ENCODE measurements at regions not wholly inside any gene's neighbourhood (a gene's known extent, or its start where the extent isn't known, plus 50 kb on each side); places are given as distances from the start of the nearest gene placed in this dataset.

DNA sequence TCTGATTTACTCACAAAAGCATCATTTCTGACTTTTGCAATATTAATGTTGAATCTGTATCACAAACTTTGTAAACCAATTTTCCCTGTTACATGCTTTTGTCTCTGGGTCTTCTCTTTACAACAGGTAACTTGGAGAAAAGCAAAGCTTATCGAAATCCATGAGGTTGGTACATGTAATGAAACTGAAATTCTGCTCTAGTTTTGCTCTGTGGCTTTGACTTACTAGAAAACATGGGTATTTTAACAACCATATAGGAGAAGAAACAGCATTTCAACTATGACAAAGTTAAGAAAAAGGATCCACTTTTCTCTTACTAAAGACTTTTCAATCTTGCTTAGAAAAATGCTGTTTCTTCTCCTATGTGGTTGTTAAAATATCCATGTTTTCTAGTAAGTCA is 645.8 kb downstream of the STIM2 start:
- no peak overlapping the region for H3K4me3 ChIP-seq
- H3K27me3 ChIP-seq: no peaks in the 10 kb centered on the region
- no peak for DNase-seq
- no peaks in the 10 kb centered on the region for H3K4me1 ChIP-seq
- H3K9me3 ChIP-seq: no peaks in the 10 kb centered on the region
- no peak overlapping the region for H3K27ac ChIP-seq
- H3K36me3 ChIP-seq: no peaks in the 10 kb centered on the region
- TF ChIP-seq, protein P1, sequence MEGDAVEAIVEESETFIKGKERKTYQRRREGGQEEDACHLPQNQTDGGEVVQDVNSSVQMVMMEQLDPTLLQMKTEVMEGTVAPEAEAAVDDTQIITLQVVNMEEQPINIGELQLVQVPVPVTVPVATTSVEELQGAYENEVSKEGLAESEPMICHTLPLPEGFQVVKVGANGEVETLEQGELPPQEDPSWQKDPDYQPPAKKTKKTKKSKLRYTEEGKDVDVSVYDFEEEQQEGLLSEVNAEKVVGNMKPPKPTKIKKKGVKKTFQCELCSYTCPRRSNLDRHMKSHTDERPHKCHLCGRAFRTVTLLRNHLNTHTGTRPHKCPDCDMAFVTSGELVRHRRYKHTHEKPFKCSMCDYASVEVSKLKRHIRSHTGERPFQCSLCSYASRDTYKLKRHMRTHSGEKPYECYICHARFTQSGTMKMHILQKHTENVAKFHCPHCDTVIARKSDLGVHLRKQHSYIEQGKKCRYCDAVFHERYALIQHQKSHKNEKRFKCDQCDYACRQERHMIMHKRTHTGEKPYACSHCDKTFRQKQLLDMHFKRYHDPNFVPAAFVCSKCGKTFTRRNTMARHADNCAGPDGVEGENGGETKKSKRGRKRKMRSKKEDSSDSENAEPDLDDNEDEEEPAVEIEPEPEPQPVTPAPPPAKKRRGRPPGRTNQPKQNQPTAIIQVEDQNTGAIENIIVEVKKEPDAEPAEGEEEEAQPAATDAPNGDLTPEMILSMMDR (IDR thresholded peaks at IDR 0.05): no peak
- TF ChIP-seq POLR2A (IDR thresholded peaks at IDR 0.05): no peak

DNA sequence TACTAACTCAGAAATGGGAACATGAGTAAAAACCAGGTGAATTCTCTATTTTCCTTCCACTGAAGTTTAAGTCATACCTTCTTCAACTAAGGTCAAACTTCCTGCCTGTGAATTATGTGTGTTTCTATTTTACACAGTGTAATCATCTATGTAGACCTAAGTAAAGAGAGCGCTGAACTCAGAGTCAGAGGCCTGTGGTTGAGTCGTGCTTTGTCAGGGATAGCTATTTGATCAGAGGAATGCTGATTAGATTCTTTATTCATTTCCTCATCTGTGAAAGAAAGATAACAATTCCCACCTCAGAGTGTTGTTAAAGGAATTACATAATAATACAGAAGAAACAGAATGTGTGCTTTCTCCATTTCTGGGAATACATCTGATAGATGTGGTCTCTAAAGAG is 654.1 kb downstream of the STIM2 start:
- H3K36me3 ChIP-seq: no peaks in the 10 kb centered on the region
- no peaks in the 10 kb centered on the region for H3K4me1 ChIP-seq
- no peak overlapping the region for H3K27ac ChIP-seq
- H3K4me3 ChIP-seq: no peak overlapping the region
- DNase-seq: no peak
- H3K27me3 ChIP-seq: no peaks in the 10 kb centered on the region
- TF ChIP-seq, protein P1 (IDR thresholded peaks at IDR 0.05): no peak
- TF ChIP-seq POLR2A (IDR thresholded peaks at IDR 0.05): no peak
- H3K9me3 ChIP-seq: no peaks in the 10 kb centered on the region

DNA sequence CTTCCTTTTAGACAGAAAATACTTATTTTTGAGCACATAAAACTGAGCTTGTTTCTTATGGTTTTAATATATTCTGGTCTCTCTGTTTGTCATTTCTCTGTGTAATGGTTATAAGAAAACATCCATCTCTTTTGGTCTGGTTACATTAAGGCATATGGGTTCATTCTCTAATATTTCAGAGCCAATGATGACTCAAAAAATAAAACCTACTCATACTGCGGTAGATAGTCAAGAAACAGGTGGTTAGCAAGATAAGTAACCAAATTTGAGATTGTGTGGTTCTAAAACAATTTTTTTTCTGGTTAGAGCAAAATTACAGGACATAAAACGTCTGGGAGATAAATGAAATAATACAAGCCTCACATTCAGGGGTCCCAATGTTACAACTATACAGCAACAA is 654.5 kb downstream of the STIM2 start:
- no peaks in the 10 kb centered on the region for H3K27me3 ChIP-seq
- no peak overlapping the region for H3K4me3 ChIP-seq
- H3K4me1 ChIP-seq: no peaks in the 10 kb centered on the region
- no peak overlapping the region for H3K27ac ChIP-seq
- no peak for DNase-seq
- no peaks in the 10 kb centered on the region for H3K9me3 ChIP-seq
- TF ChIP-seq POLR2A (IDR thresholded peaks at IDR 0.05): no peak
- TF ChIP-seq, protein P1 (IDR thresholded peaks at IDR 0.05): no peak
- no peaks in the 10 kb centered on the region for H3K36me3 ChIP-seq

DNA sequence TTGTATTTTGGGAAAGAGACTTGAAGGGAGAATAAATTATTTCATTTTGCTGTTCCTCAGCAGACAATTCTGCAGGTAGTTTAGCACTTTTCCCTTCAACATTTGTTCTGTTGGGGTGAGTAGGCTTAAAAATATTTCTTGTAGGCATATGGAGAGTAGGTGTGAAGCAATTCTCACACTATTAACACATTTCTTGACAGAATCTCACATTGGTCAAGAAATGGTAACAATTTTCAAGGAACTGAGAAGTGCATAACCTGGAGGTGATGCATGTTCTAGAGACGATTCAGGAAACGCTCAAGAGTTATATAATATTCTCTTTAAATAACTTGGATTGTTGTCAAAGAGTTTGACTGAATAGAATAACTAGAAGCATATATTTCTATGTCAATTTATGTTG is 658.2 kb downstream of the STIM2 start:
- DNase-seq: no peak
- H3K27me3 ChIP-seq: no peaks in the 10 kb centered on the region
- no peak overlapping the region for H3K4me3 ChIP-seq
- H3K36me3 ChIP-seq: no peaks in the 10 kb centered on the region
- no peaks in the 10 kb centered on the region for H3K9me3 ChIP-seq
- TF ChIP-seq, protein P1 (IDR thresholded peaks at IDR 0.05): no peak
- no peak for TF ChIP-seq POLR2A (IDR thresholded peaks at IDR 0.05)
- H3K4me1 ChIP-seq: no peaks in the 10 kb centered on the region
- no peak overlapping the region for H3K27ac ChIP-seq

DNA sequence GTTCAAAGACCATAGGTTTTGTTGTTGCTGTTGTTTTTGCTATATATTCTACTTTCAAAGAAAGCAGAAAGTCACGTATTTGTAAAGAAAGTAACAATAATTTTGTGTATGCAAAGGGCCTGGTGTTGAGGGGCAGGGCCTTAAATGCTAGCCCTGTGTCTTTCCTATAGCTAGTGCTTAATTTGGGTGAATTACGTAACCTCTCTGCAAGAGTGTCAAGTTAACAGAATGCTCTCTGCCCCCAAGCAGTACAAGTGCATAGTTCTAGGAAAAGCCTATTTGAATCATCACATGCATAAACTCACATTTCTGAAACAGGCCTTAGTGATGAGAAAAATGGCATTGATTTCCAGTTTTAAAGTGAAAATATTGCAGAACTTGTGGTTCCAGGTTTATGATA is 663.6 kb downstream of the STIM2 start:
- Histone ChIP-seq H3K9me3 (no peaks in the 10 kb centered on the region), H3K4me3 (no peak overlapping the region), H3K36me3 (no peaks in the 10 kb centered on the region), H3K27me3 (no peaks in the 10 kb centered on the region), H3K27ac (no peak overlapping the region), H3K4me1 (no peaks in the 10 kb centered on the region)
- no peak for DNase-seq
- TF ChIP-seq, protein P1 (IDR thresholded peaks at IDR 0.05): no peak
- no peak for TF ChIP-seq POLR2A (IDR thresholded peaks at IDR 0.05)

DNA sequence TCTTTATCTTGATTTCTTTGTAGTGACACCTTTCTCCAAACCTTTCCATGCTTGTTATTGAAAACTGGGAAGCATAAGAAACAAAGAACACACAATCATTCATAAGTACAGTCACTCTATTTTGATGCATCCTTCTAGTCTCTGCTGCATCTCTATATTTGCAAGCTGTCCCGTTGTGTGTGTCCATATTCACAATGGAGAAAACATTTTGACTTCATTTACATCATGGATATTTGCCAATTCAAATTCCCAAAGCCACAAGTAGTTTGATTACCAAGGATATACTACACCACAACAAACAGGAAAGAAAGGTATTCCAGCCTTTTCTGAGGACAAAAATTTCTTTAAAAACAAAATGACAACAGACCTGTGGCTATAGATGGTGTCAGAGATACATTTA is 673.8 kb downstream of the STIM2 start:
- Histone ChIP-seq H3K4me3 (no peak overlapping the region), H3K27ac (no peak overlapping the region), H3K9me3 (no peaks in the 10 kb centered on the region), H3K36me3 (no peaks in the 10 kb centered on the region), H3K27me3 (no peaks in the 10 kb centered on the region), H3K4me1 (no peaks in the 10 kb centered on the region)
- TF ChIP-seq, protein P1 (IDR thresholded peaks at IDR 0.05): no peak
- TF ChIP-seq POLR2A (IDR thresholded peaks at IDR 0.05): no peak
- DNase-seq: no peak
